Body of pancreas (tissue), 4 donors: ENCODE measurements at regions not wholly inside any gene's neighbourhood (a gene's known extent, or its start where the extent isn't known, plus 50 kb on each side); places are given as distances from the start of the nearest gene placed in this dataset.

ENCODE experiments used
- CTCF ChIP-seq, 7 experiments: fragments of 450-650 bp in 4 of 7; fragments of 200-600 bp in 3 of 7; sonication (generic) in 3 of 7; IDR thresholded peaks; one replicate each; pipeline ENCODE4 v1.5.1; 2016 to 2019; ENCODE audit warnings: antibody characterized with exemption in 7 of 7
- POLR2A ChIP-seq, 3 donors: fragments of 450-650 bp; IDR thresholded peaks; one replicate each; pipeline ENCODE4 v1.6.1; 2016; ENCODE audit warnings: antibody characterized with exemption in 3 of 3, mild to moderate bottlenecking in 2 of 3

DNA sequence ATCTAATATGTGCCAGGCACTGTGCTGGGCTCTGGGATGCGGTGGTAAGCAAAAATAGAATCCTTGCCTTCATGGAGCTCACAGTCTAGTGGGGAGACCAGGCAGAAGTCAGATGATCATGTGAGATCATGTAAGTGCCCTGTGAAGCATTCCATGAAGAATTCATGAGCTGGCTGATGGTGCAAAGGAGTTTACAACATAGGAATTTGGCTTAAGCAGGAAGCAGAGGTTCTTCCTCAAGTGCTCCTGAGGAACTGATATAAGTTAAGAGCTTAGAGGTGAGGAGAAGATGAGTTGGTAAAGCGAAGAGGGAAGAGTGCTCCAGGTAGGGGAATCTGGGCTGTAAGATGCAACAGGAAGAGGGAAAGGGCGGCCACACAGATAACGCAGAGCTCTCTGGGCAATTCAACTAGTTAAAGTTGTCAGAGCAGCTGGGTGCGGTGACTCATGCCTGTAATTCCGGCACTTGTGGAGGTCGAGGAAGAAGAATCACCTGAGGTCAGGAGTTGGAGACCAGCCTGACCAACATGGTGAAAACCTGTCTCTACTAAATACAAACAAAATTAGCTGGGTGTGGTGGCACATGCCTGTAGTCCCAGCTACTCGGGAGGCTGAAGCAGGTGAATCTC is 78.5 kb upstream of the SPATA31D4 start:
- no peak for TF ChIP-seq CTCF (IDR thresholded peaks at IDR 0.05)
- TF ChIP-seq POLR2A (IDR thresholded peaks at IDR 0.05), result no peak
